Skeletal muscle cell (primary cell): ENCODE measurements at regions not wholly inside any gene's neighbourhood (a gene's known extent, or its start where the extent isn't known, plus 50 kb on each side); places are given as distances from the start of the nearest gene placed in this dataset.
"Not testable (repeated sequence)": the region's sequence is repeated elsewhere in the genome, so short reads cannot be mapped to it uniquely, and the experiment has no call there.

Experiments
- DNase-seq: peaks from one replicate; pipeline ENCODE4 v3.0.0-alpha.2; 2010; ENCODE audit warnings: low read depth
- H3K4me3 ChIP-seq: 2 replicates; pipeline ENCODE4 v1.5.1; 2011; ENCODE audit warnings: low read depth, mild to moderate bottlenecking, control low read depth, low read length, moderate library complexity

- DNase-seq, H3K4me3 ChIP-seq: not testable (repeated sequence)
Observed at GRCh38 chr1:83134322-83135014, 864.5 kb downstream of the TTLL7 start.

GRCh38 chr1:83131692-83131955 lies 867.3 kb downstream of the TTLL7 start:
- H3K4me3 ChIP-seq: no peak overlapping the region
- DNase-seq: no peak

- DNase-seq: no peak
Observed at GRCh38 chr1:83130886-83131691, 867.8 kb downstream of the TTLL7 start.

GRCh38 chr1:83129107-83129506 lies 869.8 kb downstream of the TTLL7 start:
- H3K4me3 ChIP-seq: no peak overlapping the region
- no peak for DNase-seq

More at GRCh38 chr1:83130886-83131691, 867.8 kb downstream of the TTLL7 start:
- no peak overlapping the region for H3K4me3 ChIP-seq

- H3K4me3 ChIP-seq: no peak overlapping the region
- no peak for DNase-seq
Observed at GRCh38 chr1:83125456-83125855, 873.5 kb downstream of the TTLL7 start.

- H3K4me3 ChIP-seq: no peak overlapping the region
- DNase-seq: no peak
Observed at GRCh38 chr1:83123019-83123418, 875.9 kb downstream of the TTLL7 start.

GRCh38 chr1:83118472-83118871 lies 880.5 kb downstream of the TTLL7 start:
- DNase-seq: no peak
- no peak overlapping the region for H3K4me3 ChIP-seq

- DNase-seq: not testable (repeated sequence)
Observed at GRCh38 chr1:83117030-83117429, 881.9 kb downstream of the TTLL7 start.

GRCh38 chr1:83115785-83116184 lies 883.1 kb downstream of the TTLL7 start:
- no peak overlapping the region for H3K4me3 ChIP-seq
- DNase-seq: no peak

More at GRCh38 chr1:83117030-83117429, 881.9 kb downstream of the TTLL7 start:
- H3K4me3 ChIP-seq: not testable (repeated sequence)

GRCh38 chr1:83114136-83114834 lies 884.6 kb downstream of the TTLL7 start:
- no peak for DNase-seq
- H3K4me3 ChIP-seq: no peak overlapping the region

GRCh38 chr1:83113652-83114051 lies 885.3 kb downstream of the TTLL7 start:
- no peak for DNase-seq

GRCh38 chr1:83112248-83112885 lies 886.6 kb downstream of the TTLL7 start:
- H3K4me3 ChIP-seq: no peak overlapping the region
- DNase-seq: no peak

More at GRCh38 chr1:83113652-83114051, 885.3 kb downstream of the TTLL7 start:
- no peak overlapping the region for H3K4me3 ChIP-seq

- DNase-seq: no peak
- H3K4me3 ChIP-seq: no peak overlapping the region
Observed at GRCh38 chr1:83110156-83110555, 888.8 kb downstream of the TTLL7 start.

GRCh38 chr1:83109692-83110091 lies 889.2 kb downstream of the TTLL7 start:
- DNase-seq: no peak
- H3K4me3 ChIP-seq: no peak overlapping the region

- no peak for DNase-seq
- H3K4me3 ChIP-seq: no peak overlapping the region
Observed at GRCh38 chr1:83104558-83104957, 894.4 kb downstream of the TTLL7 start.

- DNase-seq: no peak
- H3K4me3 ChIP-seq: no peak overlapping the region
Observed at GRCh38 chr1:83103341-83103740, 895.6 kb downstream of the TTLL7 start.

- peak; percentile 51 for DNase-seq
Observed at GRCh38 chr1:83102630-83103071, 896.3 kb downstream of the TTLL7 start.

GRCh38 chr1:83101406-83101805 lies 897.5 kb downstream of the TTLL7 start:
- no peak overlapping the region for H3K4me3 ChIP-seq
- DNase-seq: no peak

More at GRCh38 chr1:83102630-83103071, 896.3 kb downstream of the TTLL7 start:
- no peak overlapping the region for H3K4me3 ChIP-seq

GRCh38 chr1:83100133-83100532 lies 898.8 kb downstream of the TTLL7 start:
- no peak overlapping the region for H3K4me3 ChIP-seq
- DNase-seq: no peak

GRCh38 chr1:83098791-83099190 lies 900.1 kb downstream of the TTLL7 start:
- no peak overlapping the region for H3K4me3 ChIP-seq
- DNase-seq: no peak
